Esophagus squamous epithelium (tissue), 5 donors: ENCODE measurements at regions not wholly inside any gene's neighbourhood (a gene's known extent, or its start where the extent isn't known, plus 50 kb on each side); places are given as distances from the start of the nearest gene placed in this dataset.
A peak's percentile ranks its signal among the peaks of the same experiment; 100 is the strongest.

Experiments used
- DNase-seq: peaks from one replicate; lab custom pipeline; 2025; lab: John Stamatoyannopoulos, UW
- H3K27ac ChIP-seq, 4 donors: fragments of 200-600 bp; sonication (generic); one replicate each; pipeline ENCODE4 v1.5.1; 2016 to 2019; ENCODE audit warnings: mild to moderate bottlenecking in 1 of 4
- H3K27me3 ChIP-seq, 4 donors: fragments of 200-600 bp; sonication (generic); 1 replicate in 3 of 4; 2 replicates in 1 of 4; pipeline versions ENCODE4 v1.5.1 to v1.6.0; 2017 to 2021; ENCODE audit warnings: antibody characterized with exemption in 1 of 4
- H3K36me3 ChIP-seq, 3 donors: fragments of 200-600 bp; sonication (generic); one replicate each; pipeline ENCODE4 v1.5.1; 2016 to 2019
- H3K4me1 ChIP-seq, 3 donors: fragments of 200-600 bp; sonication (generic); one replicate each; pipeline ENCODE4 v1.5.1; 2017 to 2019
- H3K4me3 ChIP-seq, 4 donors: fragments of 200-600 bp; sonication (generic); 1 replicate in 3 of 4; 2 replicates in 1 of 4; pipeline ENCODE4 v1.5.1; 2016 to 2019; ENCODE audit warnings: mild to moderate bottlenecking in 2 of 4, moderate library complexity in 1 of 4
- H3K9me3 ChIP-seq, 3 donors: fragments of 200-600 bp; sonication (generic); one replicate each; pipeline ENCODE4 v1.5.1; 2016 to 2019
- CTCF ChIP-seq, 6 experiments: fragments of 450-650 bp in 4 of 6; fragments of 200-600 bp in 2 of 6; sonication (generic) in 2 of 6; IDR thresholded peaks; one replicate each; pipeline ENCODE4 v1.5.1; 2016 to 2019; ENCODE audit warnings: antibody characterized with exemption in 6 of 6, mild to moderate bottlenecking in 4 of 6, moderate library complexity in 4 of 6
- POLR2A ChIP-seq, 4 donors: fragments of 450-650 bp; IDR thresholded peaks; one replicate each; pipeline ENCODE4 v1.6.1; 2017; ENCODE audit warnings: antibody characterized with exemption in 4 of 4, mild to moderate bottlenecking in 4 of 4, moderate library complexity in 3 of 4
- WGBS, 2 donors: methylation state at CpG; one replicate each; pipeline ENCODE4 v1.1.5; 2018; 5-methylcytosine and 5-hydroxymethylcytosine counted together
- intact Hi-C: fragments of 100-400 bp; cut with DNase I; formaldehyde crosslinking; loops from one replicate; pipeline ENCODE4 v1.15.0; 2022
- donor health status: DM: yes; HTN: yes; CAD: no.

GRCh38 chr3:66154444-66154861 is 66.3 kb upstream of the SLC25A26 start:
- H3K36me3 ChIP-seq: no peaks in the 10 kb centered on the region
- 31 to 54% methylated on average over 5 to 6 of the region's 9 CpGs for WGBS, 2 donors
- DNase-seq: no peak
- intact Hi-C loops: no loop called here
- peaks cover 0 to 10% (median 0%) of the 10 kb centered on the region in 3 donors for H3K4me1 ChIP-seq
- no peaks in the 10 kb centered on the region for H3K9me3 ChIP-seq
- H3K27ac ChIP-seq: no peak overlapping the region
- peak overlapping the region in 2 of 4 donors; percentile 22 to 54 for H3K4me3 ChIP-seq
- TF ChIP-seq POLR2A (IDR thresholded peaks at IDR 0.05): no peak
- no peak for TF ChIP-seq CTCF (IDR thresholded peaks at IDR 0.05)
- peaks cover 0 to 8% (median 0%) of the 10 kb centered on the region in 4 donors for H3K27me3 ChIP-seq

- TF ChIP-seq CTCF (IDR thresholded peaks at IDR 0.05) (no peak), POLR2A (IDR thresholded peaks at IDR 0.05) (no peak)
- H3K36me3 ChIP-seq: no peaks in the 10 kb centered on the region
- peaks cover 0 to 8% (median 0%) of the 10 kb centered on the region in 4 donors for H3K27me3 ChIP-seq
- DNase-seq: no peak
- 50 to 67% methylated on average over 24 to 25 of the region's 25 CpGs for WGBS, 2 donors
- intact Hi-C loops: no loop called here
- H3K4me1 ChIP-seq: peaks cover 0 to 10% (median 0%) of the 10 kb centered on the region in 3 donors
- peak overlapping the region in 2 of 4 donors; percentile 22 to 54 for H3K4me3 ChIP-seq
- H3K9me3 ChIP-seq: no peaks in the 10 kb centered on the region
- peak overlapping the region in 2 of 4 donors; percentile 17 to 30 for H3K27ac ChIP-seq
Observed at GRCh38 chr3:66153481-66154443, 67.0 kb upstream of the SLC25A26 start.

- Histone ChIP-seq H3K9me3 (no peaks in the 10 kb centered on the region), H3K4me3 (no peak overlapping the region), H3K4me1 (peaks cover 0 to 10% (median 0%) of the 10 kb centered on the region in 3 donors), H3K27ac (no peak overlapping the region), H3K27me3 (peaks cover 0 to 8% (median 0%) of the 10 kb centered on the region in 4 donors), H3K36me3 (no peaks in the 10 kb centered on the region)
- no peak for DNase-seq
- intact Hi-C loops: no loop called here
- no peak for TF ChIP-seq CTCF (IDR thresholded peaks at IDR 0.05)
- TF ChIP-seq POLR2A (IDR thresholded peaks at IDR 0.05): no peak
- WGBS, 2 donors: 77 to 88% methylated on average over 2 of the region's 2 CpGs
Observed at GRCh38 chr3:66152336-66152735, 68.5 kb upstream of the SLC25A26 start.

- peaks cover 0 to 10% (median 0%) of the 10 kb centered on the region in 3 donors for H3K4me1 ChIP-seq
- H3K27ac ChIP-seq: no peak overlapping the region
- no peaks in the 10 kb centered on the region for H3K36me3 ChIP-seq
- no peak for DNase-seq
- WGBS, 2 donors: 76 to 89% methylated on average over 5 of the region's 5 CpGs
- H3K9me3 ChIP-seq: no peaks in the 10 kb centered on the region
- no peak overlapping the region for H3K4me3 ChIP-seq
- TF ChIP-seq POLR2A (IDR thresholded peaks at IDR 0.05) (no peak), CTCF (IDR thresholded peaks at IDR 0.05) (no peak)
- intact Hi-C loops: no loop called here
- peaks cover 0 to 8% (median 0%) of the 10 kb centered on the region in 4 donors for H3K27me3 ChIP-seq
Observed at GRCh38 chr3:66150977-66151376, 69.8 kb upstream of the SLC25A26 start.

GRCh38 chr3:66149269-66149668 is 71.5 kb upstream of the SLC25A26 start:
- Histone ChIP-seq H3K4me3 (no peak overlapping the region), H3K27me3 (peaks cover 0 to 8% (median 0%) of the 10 kb centered on the region in 4 donors), H3K9me3 (no peaks in the 10 kb centered on the region), H3K36me3 (no peaks in the 10 kb centered on the region), H3K27ac (no peak overlapping the region), H3K4me1 (peaks cover 0 to 5% (median 0%) of the 10 kb centered on the region in 3 donors)
- 56 to 78% methylated on average over 1 of the region's 1 CpG for WGBS, 2 donors
- DNase-seq: no peak
- intact Hi-C loops: no loop called here
- TF ChIP-seq CTCF (IDR thresholded peaks at IDR 0.05): no peak
- TF ChIP-seq POLR2A (IDR thresholded peaks at IDR 0.05): no peak
